GM21528 (cell line): ENCODE measurements at regions not wholly inside any gene's neighbourhood (a gene's known extent, or its start where the extent isn't known, plus 50 kb on each side); places are given as distances from the start of the nearest gene placed in this dataset.
"Not testable (repeated sequence)": the region's sequence is repeated elsewhere in the genome, so short reads cannot be mapped to it uniquely, and the experiment has no call there.

Experiments used
- ATAC-seq: cut with Tn5 transposase; IDR thresholded peaks from one replicate; pipeline ENCODE4 v1.9.1; 2021; ENCODE audit warnings: mild to moderate bottlenecking, moderate library complexity; ENCODE audit not compliant: unreplicated experiment, low FRiP score

DNA sequence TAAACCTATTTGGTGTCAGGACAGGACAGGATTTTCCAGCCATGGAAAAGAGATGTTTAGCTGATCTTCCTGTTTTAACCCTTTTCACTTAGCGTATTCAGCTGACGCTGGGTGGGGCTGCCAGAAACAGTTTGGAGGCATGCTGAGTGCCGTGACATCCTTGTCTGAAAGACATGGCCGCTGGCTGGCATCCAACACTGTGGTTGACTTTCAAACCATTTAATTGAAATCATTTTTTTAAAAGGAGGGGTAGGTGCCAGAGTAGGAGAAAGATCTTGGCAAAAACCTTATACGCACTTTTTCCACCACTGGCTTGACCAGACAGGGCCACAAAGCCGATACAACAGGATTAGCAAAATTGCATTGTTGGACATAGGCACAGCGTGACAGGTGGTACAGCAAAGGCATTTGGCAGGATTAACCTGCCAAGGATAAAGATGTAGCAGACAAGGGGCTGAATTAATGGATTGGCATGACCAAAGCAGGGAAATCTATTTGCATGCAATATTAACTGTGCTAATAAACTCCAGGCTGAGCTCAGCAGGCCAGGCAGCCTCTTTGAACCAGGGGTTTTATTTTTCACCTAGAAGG, 131.8 kb upstream of the TOPAZ1 start:
- ATAC-seq, result no peak

DNA sequence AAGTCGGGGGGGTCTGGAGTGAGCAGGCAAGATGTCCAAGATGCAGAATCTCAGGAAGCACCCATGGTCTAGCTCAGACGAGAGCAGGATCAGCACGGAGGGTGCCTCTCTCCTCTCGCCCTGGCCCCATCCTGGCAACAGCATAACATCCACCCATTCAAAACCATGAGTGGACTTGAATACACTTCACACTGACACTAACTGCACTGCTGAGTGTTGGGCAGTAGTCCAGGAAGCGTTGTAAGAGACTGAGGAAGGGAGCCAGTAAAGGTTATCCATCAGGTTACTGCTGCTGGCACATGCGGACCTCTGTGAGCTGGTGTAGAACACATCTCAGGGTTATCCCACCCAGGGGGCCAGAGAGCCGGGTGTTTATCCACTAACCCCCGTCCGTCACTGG, 131.0 kb upstream of the TOPAZ1 start:
- no peak for ATAC-seq

- ATAC-seq, result no peak
Observed at GRCh38 chr3:44111482-44111881, 130.2 kb upstream of the TOPAZ1 start.

- no peak for ATAC-seq
Observed at GRCh38 chr3:44114142-44114541, 127.5 kb upstream of the TOPAZ1 start.

DNA sequence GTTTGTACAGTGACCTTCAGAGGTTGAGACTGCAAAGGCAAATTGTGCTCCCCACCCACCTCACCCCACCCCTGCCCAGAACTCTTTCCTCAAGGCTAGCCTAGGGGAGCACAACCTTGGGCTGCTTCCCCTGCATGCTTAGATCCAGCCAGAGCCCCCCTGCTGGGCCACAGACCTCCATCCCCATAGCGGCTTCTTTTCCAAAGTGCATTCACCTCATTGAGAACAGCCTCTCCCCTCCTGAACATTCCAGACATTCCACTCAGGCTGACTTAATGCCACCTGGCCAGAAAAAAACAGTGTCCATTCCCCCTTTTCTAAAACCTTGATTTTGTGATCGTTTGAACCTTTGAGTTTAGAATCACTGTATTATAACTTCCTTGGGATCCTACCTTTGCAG, 124.4 kb upstream of the TOPAZ1 start:
- ATAC-seq, result no peak

GRCh38 chr3:44117736-44118135, 124.0 kb upstream of the TOPAZ1 start:
- ATAC-seq, result no peak

GRCh38 chr3:44120721-44121582, 120.7 kb upstream of the TOPAZ1 start:
- ATAC-seq, result no peak

DNA sequence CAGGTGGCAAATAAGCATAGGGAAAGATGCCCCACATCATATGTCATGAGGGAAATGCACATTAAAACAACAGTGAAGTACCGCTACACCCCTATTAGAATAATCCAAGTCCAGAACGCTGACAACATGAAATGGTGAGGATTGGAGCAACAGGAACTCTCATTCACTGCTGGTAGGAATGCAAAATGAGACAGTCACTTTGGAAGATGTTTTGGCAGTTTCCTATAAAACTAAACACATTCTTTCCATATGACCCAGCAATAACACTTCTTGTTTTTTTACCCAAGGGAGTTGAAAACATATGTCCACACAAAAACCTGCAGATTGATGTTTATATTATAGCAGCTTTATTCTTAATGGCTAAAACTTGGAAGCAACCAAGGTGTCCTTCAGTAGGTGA, 116.4 kb upstream of the TOPAZ1 start:
- no peak for ATAC-seq

DNA sequence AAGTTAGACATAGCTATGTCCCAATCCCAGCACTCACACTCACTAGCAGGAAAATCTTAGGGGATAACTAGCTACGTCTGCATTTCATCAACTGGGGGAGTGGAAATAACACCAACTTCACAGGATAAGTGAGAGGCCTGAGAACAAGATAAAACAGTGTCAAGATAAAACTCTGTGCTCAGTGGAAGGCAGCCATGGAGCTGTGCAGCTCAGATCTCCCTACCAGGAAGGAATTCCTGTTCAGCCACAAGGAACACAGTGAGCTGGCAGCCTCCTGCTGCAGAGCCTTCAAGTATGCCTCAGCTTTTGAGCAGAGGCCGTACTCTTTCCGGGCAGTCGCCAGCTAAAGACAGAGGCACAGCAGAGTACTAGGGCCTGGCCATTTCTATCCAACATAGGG, 115.8 kb upstream of the TOPAZ1 start:
- no peak for ATAC-seq

GRCh38 chr3:44128057-44128775, 113.5 kb upstream of the TOPAZ1 start:
- no peak for ATAC-seq

- ATAC-seq, result no peak
Observed at GRCh38 chr3:44130249-44130648, 111.4 kb upstream of the TOPAZ1 start.

DNA sequence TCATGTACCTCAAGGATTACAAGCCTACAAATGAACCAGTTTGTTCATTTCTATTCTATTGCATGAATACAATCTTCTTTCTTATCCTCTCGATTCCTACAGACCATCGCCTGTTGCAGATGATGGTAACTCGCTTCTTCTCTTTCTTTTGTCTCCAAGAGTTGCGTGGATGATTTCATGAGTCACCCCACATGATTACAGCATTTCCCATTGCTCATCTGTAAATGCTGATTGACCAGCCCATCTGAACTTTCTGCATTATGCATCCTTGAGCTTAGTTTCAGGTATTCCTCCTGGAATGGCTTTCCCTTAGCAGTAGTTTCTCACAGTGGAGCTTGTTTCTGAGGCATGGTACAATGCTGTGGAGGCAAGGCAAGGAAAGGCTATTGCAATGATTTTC, 109.6 kb upstream of the TOPAZ1 start:
- no peak for ATAC-seq

- ATAC-seq, result no peak
Observed at GRCh38 chr3:44132593-44132992, 109.1 kb upstream of the TOPAZ1 start.

GRCh38 chr3:44136421-44136820, 105.3 kb upstream of the TOPAZ1 start:
- no peak for ATAC-seq

- ATAC-seq, result no peak
Observed at GRCh38 chr3:44146073-44146472, 95.6 kb upstream of the TOPAZ1 start.

DNA sequence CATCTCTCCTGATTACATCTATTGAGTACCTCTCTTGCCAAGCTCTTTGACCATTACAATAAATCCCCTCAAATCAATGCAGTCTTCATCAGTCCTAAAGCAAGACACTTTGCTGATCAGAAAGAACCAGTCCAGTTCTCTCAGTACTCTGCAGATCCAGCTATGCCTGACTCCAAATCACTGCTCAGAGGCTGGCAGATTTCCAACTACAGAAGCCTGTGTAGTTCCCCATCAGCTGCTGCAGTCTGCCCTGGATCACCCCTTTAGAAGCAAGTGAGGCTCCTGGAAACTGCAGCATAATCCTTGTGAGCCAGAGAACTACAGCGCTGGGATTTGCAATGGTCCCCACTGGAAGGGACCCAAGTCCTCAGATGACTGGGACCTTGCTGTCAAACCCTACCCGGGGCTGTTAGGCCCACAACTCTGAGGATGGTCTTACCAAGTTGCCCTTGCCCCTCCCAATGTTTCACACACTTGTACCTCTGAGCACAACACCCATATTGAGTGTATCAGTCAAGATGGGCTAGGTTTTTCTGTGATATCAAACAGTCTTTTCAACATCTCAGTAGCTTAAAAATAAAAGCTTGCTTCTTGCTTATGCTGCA, 81.9 kb upstream of the TOPAZ1 start:
- ATAC-seq, result no peak

GRCh38 chr3:44160818-44161217, 80.9 kb upstream of the TOPAZ1 start:
- ATAC-seq, result no peak

DNA sequence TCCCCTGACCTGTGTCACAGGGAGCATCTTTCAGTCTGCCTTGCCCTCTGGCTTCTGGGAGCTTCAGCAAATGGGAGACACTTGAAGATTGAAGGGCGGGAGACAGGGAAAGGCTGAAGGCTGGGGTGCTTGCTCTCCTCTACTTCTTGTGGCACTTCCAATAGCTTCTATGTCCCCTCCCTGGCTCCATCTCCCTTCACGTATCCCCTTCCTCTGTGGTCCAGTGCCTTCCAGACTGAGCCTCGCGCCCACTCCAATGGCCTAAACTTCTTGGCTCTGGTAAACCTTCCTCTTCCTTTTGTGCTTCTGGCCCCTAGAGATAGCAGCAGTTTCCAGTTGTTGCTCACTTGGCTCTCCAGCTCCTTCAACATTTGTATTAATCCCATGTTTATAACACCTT, 69.8 kb upstream of the TOPAZ1 start:
- ATAC-seq, result no peak

- ATAC-seq, result not testable (repeated sequence)
Observed at GRCh38 chr3:44172701-44173100, 69.0 kb upstream of the TOPAZ1 start.

- no peak for ATAC-seq
Observed at GRCh38 chr3:44173263-44173662, 68.4 kb upstream of the TOPAZ1 start.

GRCh38 chr3:44175070-44175469, 66.6 kb upstream of the TOPAZ1 start:
- no peak for ATAC-seq
